Right atrium auricular region (tissue), 2 donors: ENCODE measurements at regions not wholly inside any gene's neighbourhood (a gene's known extent, or its start where the extent isn't known, plus 50 kb on each side); places are given as distances from the start of the nearest gene placed in this dataset.

ENCODE experiments used
- DNase-seq: peaks from one replicate; pipeline ENCODE4 v3.0.0-alpha.2; 2019; ENCODE audit warnings: low spot score
- H3K27ac ChIP-seq, 2 donors: fragments of 200-600 bp; sonication (generic); 1 replicate in 1 of 2; 2 replicates in 1 of 2; pipeline ENCODE4 v1.5.1; 2016 to 2019
- H3K27me3 ChIP-seq, 2 donors: fragments of 200-600 bp; sonication (generic); one replicate each; pipeline versions ENCODE4 v1.5.1 to v1.6.0; 2017 to 2019
- H3K36me3 ChIP-seq: fragments of 200-600 bp; sonication (generic); one replicate; pipeline ENCODE4 v1.5.1; 2016
- H3K4me1 ChIP-seq, 2 donors: fragments of 200-600 bp; sonication (generic); one replicate each; pipeline versions ENCODE4 v1.5.1 to v1.6.0; 2017 to 2019
- H3K4me3 ChIP-seq, 2 donors: fragments of 200-600 bp; sonication (generic); 1 replicate in 1 of 2; 2 replicates in 1 of 2; pipeline ENCODE4 v1.5.1; 2017 to 2019; ENCODE audit warnings: mild to moderate bottlenecking in 1 of 2, moderate library complexity in 1 of 2
- H3K9me3 ChIP-seq, 2 donors: fragments of 200-600 bp; sonication (generic); one replicate each; pipeline ENCODE4 v1.5.1; 2019
- CTCF ChIP-seq, 2 donors: fragments of 200-600 bp; sonication (generic); IDR thresholded peaks; one replicate each; pipeline ENCODE4 v1.5.1; 2019; ENCODE audit warnings: antibody characterized with exemption in 2 of 2

GRCh38 chr4:64625438-64625837, 216.2 kb upstream of the TECRL start:
- DNase-seq: no peak
- no peaks in the 10 kb centered on the region for H3K4me1 ChIP-seq
- H3K36me3 ChIP-seq: no peaks in the 10 kb centered on the region
- no peak overlapping the region for H3K27ac ChIP-seq
- no peaks in the 10 kb centered on the region for H3K27me3 ChIP-seq
- H3K4me3 ChIP-seq: no peak overlapping the region
- TF ChIP-seq CTCF (IDR thresholded peaks at IDR 0.05): no peak
- no peaks in the 10 kb centered on the region for H3K9me3 ChIP-seq

DNA sequence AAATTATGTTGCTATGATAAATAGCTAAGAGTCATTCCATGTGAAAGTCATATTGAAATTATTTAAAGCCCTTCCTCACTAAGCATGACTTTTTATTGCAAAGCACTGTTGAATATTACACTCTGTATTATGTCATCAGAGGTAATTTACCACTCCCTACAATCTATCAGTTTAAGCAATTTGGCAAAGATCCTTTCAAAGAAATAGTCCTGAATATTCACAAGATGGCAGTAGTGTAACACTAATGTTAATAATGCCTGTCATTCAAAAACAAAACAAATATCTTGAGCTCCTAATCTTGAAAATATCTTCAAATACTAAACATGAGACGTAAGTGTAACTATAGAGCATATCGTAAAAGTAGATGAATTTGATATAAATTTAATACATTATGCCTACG, 208.6 kb upstream of the TECRL start:
- DNase-seq: no peak
- H3K4me3 ChIP-seq: no peak overlapping the region
- H3K36me3 ChIP-seq: no peaks in the 10 kb centered on the region
- no peaks in the 10 kb centered on the region for H3K27me3 ChIP-seq
- no peaks in the 10 kb centered on the region for H3K9me3 ChIP-seq
- no peak overlapping the region for H3K27ac ChIP-seq
- H3K4me1 ChIP-seq: no peaks in the 10 kb centered on the region
- TF ChIP-seq CTCF (IDR thresholded peaks at IDR 0.05): no peak

- no peaks in the 10 kb centered on the region for H3K36me3 ChIP-seq
- no peaks in the 10 kb centered on the region for H3K27me3 ChIP-seq
- no peak overlapping the region for H3K27ac ChIP-seq
- H3K4me3 ChIP-seq: no peak overlapping the region
- no peaks in the 10 kb centered on the region for H3K4me1 ChIP-seq
- no peak for DNase-seq
- TF ChIP-seq CTCF (IDR thresholded peaks at IDR 0.05): no peak
- no peaks in the 10 kb centered on the region for H3K9me3 ChIP-seq
Observed at GRCh38 chr4:64614276-64614675, 205.0 kb upstream of the TECRL start.

DNA sequence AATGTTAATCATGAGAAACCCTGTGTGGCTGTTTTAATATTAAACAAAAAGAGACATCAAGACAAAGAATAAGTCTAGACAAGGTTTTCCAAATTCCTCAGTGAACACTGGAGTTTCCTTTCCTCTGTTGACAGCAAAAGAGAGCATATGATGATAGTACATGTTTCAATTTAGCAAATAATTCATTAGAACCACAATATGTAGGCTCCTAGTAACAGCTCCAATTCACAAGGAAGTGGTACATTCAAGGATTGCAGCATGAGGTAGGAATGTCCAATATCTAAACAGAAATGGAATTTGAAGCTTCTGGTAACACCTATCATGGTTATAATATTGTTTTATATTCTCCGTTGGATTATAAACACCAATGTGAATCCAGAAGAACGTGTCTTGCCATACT, 203.8 kb upstream of the TECRL start:
- no peaks in the 10 kb centered on the region for H3K9me3 ChIP-seq
- no peak for TF ChIP-seq CTCF (IDR thresholded peaks at IDR 0.05)
- H3K4me3 ChIP-seq: no peak overlapping the region
- no peak for DNase-seq
- H3K27me3 ChIP-seq: no peaks in the 10 kb centered on the region
- H3K27ac ChIP-seq: no peak overlapping the region
- H3K4me1 ChIP-seq: no peaks in the 10 kb centered on the region
- no peaks in the 10 kb centered on the region for H3K36me3 ChIP-seq

DNA sequence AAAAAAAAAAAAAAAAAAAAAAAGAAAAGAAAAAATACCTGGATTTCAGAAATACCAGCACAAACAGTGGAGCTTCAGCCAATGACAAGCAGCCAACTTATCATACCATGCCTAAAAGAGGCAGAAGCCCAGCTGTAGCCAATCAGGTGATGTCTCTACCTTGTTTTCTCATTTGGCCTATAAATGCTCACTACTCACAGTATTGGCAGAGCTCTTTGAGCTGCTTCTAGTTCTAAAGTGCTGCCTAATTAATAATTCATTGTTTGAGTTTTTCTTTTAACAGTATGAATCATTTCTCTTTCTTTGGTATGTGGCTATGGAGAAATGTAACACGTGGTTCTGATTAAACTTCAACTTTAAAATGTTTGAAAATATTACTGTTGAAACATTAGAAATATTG, 188.8 kb upstream of the TECRL start:
- no peaks in the 10 kb centered on the region for H3K9me3 ChIP-seq
- no peak for TF ChIP-seq CTCF (IDR thresholded peaks at IDR 0.05)
- DNase-seq: no peak
- no peaks in the 10 kb centered on the region for H3K27me3 ChIP-seq
- no peaks in the 10 kb centered on the region for H3K4me1 ChIP-seq
- H3K4me3 ChIP-seq: no peak overlapping the region
- no peaks in the 10 kb centered on the region for H3K36me3 ChIP-seq
- H3K27ac ChIP-seq: no peak overlapping the region

DNA sequence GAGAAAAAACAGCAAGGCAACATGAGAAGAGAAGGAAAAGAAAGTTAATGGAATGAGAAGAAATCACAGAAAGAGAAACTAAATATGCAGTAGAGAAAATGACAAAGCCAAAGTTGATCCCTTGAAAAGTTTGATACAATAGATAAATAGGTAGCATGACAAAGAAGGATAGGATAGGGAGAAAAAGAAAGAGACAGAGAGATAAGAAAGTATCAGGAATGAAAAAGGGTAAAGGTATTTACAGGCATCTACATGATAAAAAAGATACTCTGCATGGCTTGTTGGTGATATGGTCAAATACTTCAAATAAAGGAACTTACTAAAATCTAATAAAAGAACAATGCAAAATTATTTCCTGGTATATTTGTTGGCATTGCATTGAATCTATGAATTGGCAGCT, 185.5 kb upstream of the TECRL start:
- DNase-seq: no peak
- H3K9me3 ChIP-seq: peaks cover 0 to 10% of the 10 kb centered on the region in 2 donors
- no peaks in the 10 kb centered on the region for H3K4me1 ChIP-seq
- no peak for TF ChIP-seq CTCF (IDR thresholded peaks at IDR 0.05)
- H3K36me3 ChIP-seq: no peaks in the 10 kb centered on the region
- H3K4me3 ChIP-seq: no peak overlapping the region
- no peaks in the 10 kb centered on the region for H3K27me3 ChIP-seq
- no peak overlapping the region for H3K27ac ChIP-seq
